Uterus (tissue), 2 donors: ENCODE measurements at regions not wholly inside any gene's neighbourhood (a gene's known extent, or its start where the extent isn't known, plus 50 kb on each side); places are given as distances from the start of the nearest gene placed in this dataset.

Source experiments
- POLR2A ChIP-seq, 2 donors: fragments of 450-650 bp; IDR thresholded peaks; one replicate each; pipeline ENCODE4 v1.6.1; 2016; ENCODE audit warnings: antibody characterized with exemption in 2 of 2, mild to moderate bottlenecking in 1 of 2, moderate library complexity in 1 of 2
- TF ChIP-seq, protein P1 (sequence below), 4 experiments: fragments of 200-600 bp in 2 of 4; fragments of 450-650 bp in 2 of 4; sonication (generic) in 2 of 4; IDR thresholded peaks; one replicate each; pipeline ENCODE4 v1.5.1; 2016 to 2019; ENCODE audit warnings: antibody characterized with exemption in 4 of 4, mild to moderate bottlenecking in 2 of 4, moderate library complexity in 1 of 4

DNA sequence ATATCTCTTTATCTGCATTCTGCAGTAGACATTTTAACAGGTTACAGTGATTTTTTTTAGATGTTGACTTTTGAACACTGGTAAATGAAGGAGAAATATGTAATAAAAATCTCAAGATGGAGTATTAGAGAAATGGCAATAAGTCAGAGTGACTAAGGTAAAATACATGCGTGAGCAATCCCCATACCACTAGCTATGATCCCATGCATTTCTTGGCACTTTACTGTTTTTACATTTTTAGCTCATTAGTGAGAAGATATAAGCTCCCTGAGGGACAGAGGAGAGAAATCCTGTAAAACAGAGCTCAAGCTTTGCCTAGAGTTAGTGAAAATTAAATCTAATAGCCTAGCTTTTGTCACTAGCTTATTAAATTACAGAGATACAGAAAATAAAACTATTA lies 181.9 kb upstream of the TRPM3 start:
- TF ChIP-seq, protein P1, sequence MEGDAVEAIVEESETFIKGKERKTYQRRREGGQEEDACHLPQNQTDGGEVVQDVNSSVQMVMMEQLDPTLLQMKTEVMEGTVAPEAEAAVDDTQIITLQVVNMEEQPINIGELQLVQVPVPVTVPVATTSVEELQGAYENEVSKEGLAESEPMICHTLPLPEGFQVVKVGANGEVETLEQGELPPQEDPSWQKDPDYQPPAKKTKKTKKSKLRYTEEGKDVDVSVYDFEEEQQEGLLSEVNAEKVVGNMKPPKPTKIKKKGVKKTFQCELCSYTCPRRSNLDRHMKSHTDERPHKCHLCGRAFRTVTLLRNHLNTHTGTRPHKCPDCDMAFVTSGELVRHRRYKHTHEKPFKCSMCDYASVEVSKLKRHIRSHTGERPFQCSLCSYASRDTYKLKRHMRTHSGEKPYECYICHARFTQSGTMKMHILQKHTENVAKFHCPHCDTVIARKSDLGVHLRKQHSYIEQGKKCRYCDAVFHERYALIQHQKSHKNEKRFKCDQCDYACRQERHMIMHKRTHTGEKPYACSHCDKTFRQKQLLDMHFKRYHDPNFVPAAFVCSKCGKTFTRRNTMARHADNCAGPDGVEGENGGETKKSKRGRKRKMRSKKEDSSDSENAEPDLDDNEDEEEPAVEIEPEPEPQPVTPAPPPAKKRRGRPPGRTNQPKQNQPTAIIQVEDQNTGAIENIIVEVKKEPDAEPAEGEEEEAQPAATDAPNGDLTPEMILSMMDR (IDR thresholded peaks at IDR 0.05) = no peak
- no peak for TF ChIP-seq POLR2A (IDR thresholded peaks at IDR 0.05)
